AG09319 (cell line): ENCODE measurements at regions not wholly inside any gene's neighbourhood (a gene's known extent, or its start where the extent isn't known, plus 50 kb on each side); places are given as distances from the start of the nearest gene placed in this dataset.
"Not testable (repeated sequence)": the region's sequence is repeated elsewhere in the genome, so short reads cannot be mapped to it uniquely, and the experiment has no call there.

Experiments used
- DNase-seq: peaks from one replicate; pipeline ENCODE4 v3.0.0-alpha.2; 2010; ENCODE audit warnings: low read depth; ENCODE audit errors: extremely low read depth
- CTCF ChIP-seq: IDR thresholded peaks from 2 replicates; pipeline ENCODE4 v1.5.1; 2011; ENCODE audit warnings: low read depth, mild to moderate bottlenecking, inconsistent platforms, low read length, moderate library complexity

DNA sequence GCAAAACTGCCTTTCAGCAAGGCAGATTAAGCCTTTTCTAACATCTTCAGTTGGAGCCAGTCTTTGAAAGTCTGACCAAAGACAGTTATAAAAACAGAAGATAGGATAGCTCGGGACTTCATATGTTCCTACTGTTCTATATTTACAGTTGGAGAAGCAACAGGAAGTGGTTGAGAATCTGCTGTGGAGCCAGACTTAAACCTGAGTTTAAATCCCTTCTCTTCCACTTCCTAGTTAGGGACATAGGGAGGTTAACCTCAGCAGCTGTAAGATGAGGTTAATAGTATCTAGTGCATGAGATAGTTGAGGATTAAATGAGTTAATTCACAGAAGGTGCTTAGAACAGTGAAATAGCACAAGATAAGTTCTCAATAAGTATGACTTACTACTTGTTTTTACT is 84.5 kb upstream of the FREM1 start:
- DNase-seq, result no peak

GRCh38 chr9:14993901-14994554 is 83.8 kb upstream of the FREM1 start:
- no peak for TF ChIP-seq CTCF
- DNase-seq, result no peak

More for the DNA sequence above, 84.5 kb upstream of the FREM1 start:
- no peak for TF ChIP-seq CTCF

- TF ChIP-seq CTCF, result no peak
- DNase-seq, result peak; percentile 53
These were observed 83.0 kb upstream of the FREM1 start for GRCh38 chr9:14993061-14993800.

DNA sequence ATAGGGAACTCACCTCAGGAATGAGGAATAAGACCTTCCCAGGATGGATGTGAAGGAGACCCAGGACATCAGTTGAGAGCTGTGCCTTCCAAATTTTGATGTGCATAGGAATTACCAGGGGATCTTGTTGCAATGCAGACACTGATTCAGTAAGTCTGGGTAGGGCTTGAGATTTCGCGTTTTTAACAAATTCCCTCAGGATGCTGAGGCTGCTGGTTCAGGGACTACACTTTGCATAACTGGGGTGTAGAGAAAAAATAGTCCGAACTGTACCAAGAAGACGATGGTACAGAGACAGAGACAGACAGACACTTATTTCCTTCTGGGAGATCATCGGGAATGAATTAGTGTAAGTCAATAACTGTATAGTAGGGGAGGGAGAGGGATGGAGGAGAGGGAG is 82.3 kb upstream of the FREM1 start:
- no peak for DNase-seq

GRCh38 chr9:14992081-14992480 is 81.9 kb upstream of the FREM1 start:
- TF ChIP-seq CTCF, result no peak
- DNase-seq, result no peak

More for the DNA sequence above, 82.3 kb upstream of the FREM1 start:
- TF ChIP-seq CTCF, result no peak

DNA sequence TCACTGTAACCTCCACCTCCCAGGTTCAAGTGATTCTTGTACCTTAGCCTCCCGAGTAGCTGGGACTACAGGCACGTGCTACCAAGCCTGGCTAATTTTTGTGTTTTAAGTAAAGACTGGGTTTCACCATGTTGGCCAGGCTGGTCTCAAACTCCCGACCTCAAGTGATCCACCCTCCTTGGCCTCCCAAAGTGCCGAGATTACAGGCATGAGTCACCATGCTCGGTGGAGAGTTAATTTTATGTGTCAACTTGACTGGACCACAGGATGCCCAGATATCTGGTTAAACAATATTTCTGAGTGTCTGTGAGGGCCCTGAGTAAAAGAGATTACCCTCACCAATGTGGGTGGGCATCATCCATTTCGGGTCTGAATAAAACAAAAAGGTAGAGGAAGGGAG is 80.4 kb upstream of the FREM1 start:
- DNase-seq, result not testable (repeated sequence)

- DNase-seq, result no peak
- no peak for TF ChIP-seq CTCF
These were observed 79.6 kb upstream of the FREM1 start for GRCh38 chr9:14989811-14990210.

DNA sequence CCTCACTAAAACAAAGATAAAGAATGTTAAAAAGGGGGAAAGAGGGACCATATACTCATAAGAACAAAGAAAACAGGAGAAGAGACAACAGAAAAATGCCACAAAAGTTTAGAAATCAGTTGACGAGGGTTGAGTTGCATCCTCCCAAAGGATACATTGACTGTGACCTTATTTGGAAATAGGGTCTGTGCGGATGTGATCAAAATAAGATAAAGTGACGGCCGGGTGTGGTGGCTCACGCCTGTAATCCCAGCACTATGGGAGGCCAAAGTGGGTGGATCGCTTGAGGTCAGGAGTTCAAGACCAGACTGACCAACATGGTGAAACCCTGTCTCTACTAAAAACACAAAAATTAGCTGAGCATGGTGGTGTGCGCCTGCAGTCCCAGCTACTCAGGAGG is 79.1 kb upstream of the FREM1 start:
- DNase-seq, result not testable (repeated sequence)
